Suprapubic skin (tissue), 4 donors: ENCODE measurements at regions not wholly inside any gene's neighbourhood (a gene's known extent, or its start where the extent isn't known, plus 50 kb on each side); places are given as distances from the start of the nearest gene placed in this dataset.

Source experiments
- DNase-seq, 2 donors: peaks; one replicate each; pipeline ENCODE4 v3.0.0-alpha.2; 2019; ENCODE audit warnings: low spot score in 2 of 2
- H3K27ac ChIP-seq: fragments of 200-600 bp; sonication (generic); one replicate; pipeline ENCODE4 v1.5.1; 2019
- H3K27me3 ChIP-seq: fragments of 200-600 bp; sonication (generic); one replicate; pipeline ENCODE4 v1.5.1; 2019
- H3K36me3 ChIP-seq: fragments of 200-600 bp; sonication (generic); one replicate; pipeline ENCODE4 v1.5.1; 2019
- H3K4me1 ChIP-seq: fragments of 200-600 bp; sonication (generic); one replicate; pipeline ENCODE4 v1.5.1; 2019
- H3K4me3 ChIP-seq: fragments of 200-600 bp; sonication (generic); one replicate; pipeline ENCODE4 v1.5.1; 2019; ENCODE audit warnings: mild to moderate bottlenecking
- H3K9me3 ChIP-seq: fragments of 200-600 bp; sonication (generic); one replicate; pipeline ENCODE4 v1.5.1; 2019
- CTCF ChIP-seq, 2 donors: fragments of 200-600 bp in 1 of 2; fragments of 450-650 bp in 1 of 2; sonication (generic) in 1 of 2; IDR thresholded peaks; one replicate each; pipeline ENCODE4 v1.5.1; 2016 to 2019; ENCODE audit warnings: antibody characterized with exemption in 2 of 2, mild to moderate bottlenecking in 1 of 2, moderate library complexity in 1 of 2
- EP300 ChIP-seq: sonication (generic); formaldehyde crosslinking; IDR thresholded peaks from one replicate; pipeline ENCODE4 v1.6.1; 2017; ENCODE audit warnings: antibody characterized with exemption
- POLR2A ChIP-seq, 2 donors: fragments of 450-650 bp; IDR thresholded peaks; one replicate each; pipeline ENCODE4 v1.6.1; 2017; ENCODE audit warnings: antibody characterized with exemption in 2 of 2, mild to moderate bottlenecking in 2 of 2, moderate library complexity in 2 of 2
- POLR2AphosphoS5 ChIP-seq, 3 donors: sonication (generic); formaldehyde crosslinking; IDR thresholded peaks; one replicate each; pipeline ENCODE4 v1.6.1; 2017; ENCODE audit warnings: antibody characterized with exemption in 3 of 3
- WGBS: methylation state at CpG from one replicate; pipeline ENCODE4 v1.1.5; 2018; 5-methylcytosine and 5-hydroxymethylcytosine counted together

- Histone ChIP-seq H3K9me3 (no peaks in the 10 kb centered on the region), H3K27me3 (no peaks in the 10 kb centered on the region), H3K4me1 (no peaks in the 10 kb centered on the region), H3K27ac (no peak overlapping the region), H3K36me3 (no peaks in the 10 kb centered on the region), H3K4me3 (no peak overlapping the region)
- WGBS = 87% methylated on average over 2 of the region's 2 CpGs
- TF ChIP-seq EP300 = no peak
- TF ChIP-seq POLR2AphosphoS5 (IDR thresholded peaks at IDR 0.05) = no peak
- no peak for TF ChIP-seq POLR2A (IDR thresholded peaks at IDR 0.05)
- no peak for TF ChIP-seq CTCF (IDR thresholded peaks at IDR 0.05)
- no peak for DNase-seq
Observed at GRCh38 chr3:106397006-106397405, 528.2 kb upstream of the CBLB start.

DNA sequence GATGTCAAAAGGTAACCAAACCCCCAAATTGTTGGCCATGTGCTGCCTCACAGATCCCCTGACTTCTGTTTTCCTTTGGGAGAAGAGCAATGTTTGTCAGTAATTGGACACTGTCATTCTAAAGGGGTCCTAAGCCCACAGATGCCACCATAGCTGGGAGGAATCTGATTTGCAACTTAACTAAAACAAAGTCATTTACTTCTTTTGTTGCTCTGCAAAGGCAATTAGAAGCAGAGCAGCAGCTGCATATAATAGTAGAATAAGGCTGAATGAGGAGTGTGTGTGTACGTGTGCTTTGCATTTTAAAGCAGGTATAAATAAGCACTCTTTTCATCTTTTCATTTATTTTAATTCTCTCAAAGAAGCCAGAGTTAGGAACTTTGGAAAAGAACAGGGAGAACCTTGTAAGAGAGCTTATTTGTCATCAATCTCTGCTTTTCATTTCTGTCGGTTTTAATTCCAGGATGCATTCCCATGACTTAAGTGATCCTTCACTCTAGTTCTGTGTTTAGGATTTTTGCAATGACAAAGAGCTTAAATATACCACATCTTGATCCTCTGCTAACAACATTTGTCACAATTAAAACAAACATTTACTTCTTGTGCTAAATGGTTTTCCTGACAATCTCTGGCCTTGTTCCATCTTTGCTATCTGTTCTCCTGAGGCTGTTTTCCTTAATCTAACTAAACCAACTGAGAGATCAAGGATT lies 530.2 kb upstream of the CBLB start:
- Histone ChIP-seq H3K36me3 (no peaks in the 10 kb centered on the region), H3K27ac (no peak overlapping the region), H3K4me1 (no peaks in the 10 kb centered on the region), H3K27me3 (no peaks in the 10 kb centered on the region), H3K4me3 (no peak overlapping the region), H3K9me3 (no peaks in the 10 kb centered on the region)
- TF ChIP-seq POLR2A (IDR thresholded peaks at IDR 0.05) (no peak), POLR2AphosphoS5 (IDR thresholded peaks at IDR 0.05) (no peak), EP300 (no peak), CTCF (IDR thresholded peaks at IDR 0.05) (no peak)
- DNase-seq = no peak
- WGBS = 67% methylated on average over 2 of the region's 2 CpGs

- Histone ChIP-seq H3K27ac (no peak overlapping the region), H3K4me3 (no peak overlapping the region), H3K9me3 (no peaks in the 10 kb centered on the region), H3K27me3 (no peaks in the 10 kb centered on the region), H3K4me1 (no peaks in the 10 kb centered on the region), H3K36me3 (no peaks in the 10 kb centered on the region)
- DNase-seq = no peak
- 93% methylated on average over 4 of the region's 4 CpGs for WGBS
- no peak for TF ChIP-seq POLR2A (IDR thresholded peaks at IDR 0.05)
- no peak for TF ChIP-seq EP300
- TF ChIP-seq POLR2AphosphoS5 (IDR thresholded peaks at IDR 0.05) = no peak
- TF ChIP-seq CTCF (IDR thresholded peaks at IDR 0.05) = no peak
Observed at GRCh38 chr3:106399761-106400160, 530.9 kb upstream of the CBLB start.

DNA sequence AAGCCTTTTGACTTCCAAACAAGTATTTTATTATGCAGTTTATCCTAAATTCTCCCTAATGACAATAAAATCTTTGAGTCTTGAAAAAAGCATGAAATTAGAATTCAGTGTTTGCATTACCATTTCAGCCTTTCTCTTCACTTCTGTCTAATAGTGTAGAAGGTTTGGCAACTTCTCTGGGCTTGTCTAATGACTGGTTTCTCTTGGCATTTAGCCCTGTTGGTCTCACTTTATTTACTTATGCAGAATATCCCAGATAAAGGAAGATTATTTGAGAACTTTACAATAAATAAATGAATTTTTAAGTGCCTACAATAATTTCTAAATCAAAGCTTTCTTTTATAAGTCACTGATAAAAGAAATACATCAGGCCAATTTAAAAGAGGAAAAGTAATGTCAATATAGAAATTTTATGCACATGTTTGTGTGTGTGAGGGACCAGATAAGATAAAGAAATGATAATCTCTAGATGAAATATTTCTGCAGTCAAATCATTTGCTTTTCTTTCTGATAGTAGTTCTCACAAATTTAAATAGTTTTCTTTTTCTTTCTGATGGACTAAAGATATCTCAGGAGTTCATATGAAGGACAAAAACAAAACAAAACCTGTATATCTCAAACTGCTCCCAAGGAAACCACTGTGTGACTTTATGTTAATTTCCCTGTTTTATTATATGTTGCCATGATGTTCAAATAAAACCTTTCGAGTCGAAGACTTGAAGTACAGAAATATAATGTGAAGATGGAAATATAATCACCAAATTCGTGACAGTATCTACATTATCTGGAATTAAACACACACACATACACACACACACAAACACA lies 533.1 kb upstream of the CBLB start:
- H3K9me3 ChIP-seq = no peaks in the 10 kb centered on the region
- H3K4me1 ChIP-seq = no peaks in the 10 kb centered on the region
- no peak overlapping the region for H3K27ac ChIP-seq
- 93% methylated on average over 3 of the region's 3 CpGs for WGBS
- H3K36me3 ChIP-seq = no peaks in the 10 kb centered on the region
- no peak overlapping the region for H3K4me3 ChIP-seq
- no peak for DNase-seq
- TF ChIP-seq POLR2AphosphoS5 (IDR thresholded peaks at IDR 0.05) = no peak
- TF ChIP-seq POLR2A (IDR thresholded peaks at IDR 0.05) = no peak
- no peak for TF ChIP-seq CTCF (IDR thresholded peaks at IDR 0.05)
- TF ChIP-seq EP300 = no peak
- no peaks in the 10 kb centered on the region for H3K27me3 ChIP-seq

DNA sequence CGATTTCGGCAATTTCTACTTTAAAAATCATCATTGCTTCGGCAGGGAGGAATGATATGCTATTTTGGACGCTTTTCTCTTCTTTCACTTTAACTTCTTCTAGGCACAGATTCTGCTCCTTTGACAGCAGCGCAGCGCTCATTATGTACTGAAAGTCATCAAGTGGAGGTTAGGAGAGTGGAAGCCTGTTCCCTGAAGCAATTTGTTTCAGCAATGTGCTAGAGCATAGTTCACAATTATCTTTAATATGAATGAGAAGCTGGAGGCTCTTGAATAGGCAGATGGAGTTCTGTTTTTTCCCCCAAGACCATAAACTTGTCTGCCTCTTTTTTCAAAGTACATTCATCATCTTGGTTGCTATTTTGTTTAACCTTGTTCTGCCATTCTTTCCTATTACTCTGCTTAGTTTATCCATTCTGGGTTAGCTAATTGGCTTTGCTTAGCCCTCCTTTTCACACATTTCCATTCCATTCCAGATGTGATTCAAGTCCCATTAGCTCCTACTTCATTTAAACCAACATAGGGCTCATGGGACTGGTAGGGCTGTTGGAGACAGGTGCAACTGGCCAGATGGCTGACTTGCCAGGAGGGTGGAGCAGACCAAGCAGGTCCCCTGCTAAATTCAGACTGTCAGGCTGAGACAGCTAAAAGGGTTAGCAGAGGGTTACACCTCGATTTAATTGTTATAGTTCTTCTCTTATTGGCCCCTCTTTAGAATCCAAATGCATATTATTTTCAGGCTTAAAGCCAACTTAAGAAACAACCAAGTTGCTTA lies 534.7 kb upstream of the CBLB start:
- TF ChIP-seq POLR2A (IDR thresholded peaks at IDR 0.05) = no peak
- no peak for TF ChIP-seq POLR2AphosphoS5 (IDR thresholded peaks at IDR 0.05)
- no peak for TF ChIP-seq CTCF (IDR thresholded peaks at IDR 0.05)
- no peak for TF ChIP-seq EP300
- no peaks in the 10 kb centered on the region for H3K27me3 ChIP-seq
- 91% methylated on average over 7 of the region's 7 CpGs for WGBS

More for the DNA sequence above, 534.7 kb upstream of the CBLB start:
- Histone ChIP-seq H3K9me3 (no peaks in the 10 kb centered on the region), H3K27ac (no peak overlapping the region), H3K4me1 (no peaks in the 10 kb centered on the region), H3K4me3 (no peak overlapping the region), H3K36me3 (no peaks in the 10 kb centered on the region)
- DNase-seq = no peak
